ENCODE measurements at regions not wholly inside any gene's neighbourhood (a gene's known extent, or its start where the extent isn't known, plus 50 kb on each side); places are given as distances from the start of the nearest gene placed in this dataset.

- Histone ChIP-seq H3K79me1 (ENCODE audit: insufficient read depth, low read depth, low read length, poor library complexity, severe bottlenecking) (no peaks in the 10 kb centered on the region), H4K5ac (ENCODE audit: insufficient read length, low read depth, low read length) (no peak overlapping the region), H2BK15ac (ENCODE audit: low read depth, low read length) (no peak overlapping the region), H3K14ac (ENCODE audit: insufficient read depth, low read length) (no peak overlapping the region), H4K91ac (ENCODE audit: insufficient read length, low read depth, low read length) (no peak overlapping the region), H3K27ac (ENCODE audit: insufficient read length, low read depth, low read length) (no peak overlapping the region), H2BK5ac (ENCODE audit: insufficient read length, low read length) (no peak overlapping the region), H3K4me2 (ENCODE audit: insufficient read depth, insufficient read length, low read length) (no peak overlapping the region), H2BK120ac (ENCODE audit: low read depth, low read length, poor library complexity, severe bottlenecking) (no peak overlapping the region), H3T11ph (ENCODE audit: low read length) (no peak overlapping the region), H2BK12ac (ENCODE audit: insufficient read length, low read depth, low read length) (no peak overlapping the region), H3K23ac (ENCODE audit: insufficient read length, low read depth, low read length) (no peak overlapping the region), H3K27me3 (ENCODE audit: insufficient read depth, low read length) (no peaks in the 10 kb centered on the region), H3K23me2 (ENCODE audit: insufficient read length, low read depth, low read length, poor library complexity, severe bottlenecking) (no peaks in the 10 kb centered on the region), H3K9ac (ENCODE audit: extremely low read depth, insufficient read length, low read length) (no peak overlapping the region), H3K79me2 (ENCODE audit: insufficient read depth, low read length) (no peaks in the 10 kb centered on the region), H4K8ac (replicated peaks; ENCODE audit: insufficient read length, low read depth, low read length) (no peak overlapping the region), H3K4me1 (ENCODE audit: insufficient read depth, low read length) (no peaks in the 10 kb centered on the region), H2BK20ac (ENCODE audit: low read depth, low read length, poor library complexity, severe bottlenecking) (no peak overlapping the region), H3K4ac (ENCODE audit: low read depth, low read length) (no peak overlapping the region), H3K56ac (ENCODE audit: insufficient read length, low read depth, low read length) (no peak overlapping the region), H2AFZ (ENCODE audit: low read length) (no peak overlapping the region), H3K9me3 (ENCODE audit: control insufficient read depth, low read depth, low read length) (no peaks in the 10 kb centered on the region), H2AK5ac (ENCODE audit: insufficient read length, low read length) (no peak overlapping the region), H3K18ac (ENCODE audit: insufficient read length, low read depth, low read length) (no peak overlapping the region), H4K20me1 (ENCODE audit: control insufficient read depth, insufficient read depth, insufficient read length) (no peaks in the 10 kb centered on the region)
- H3K4me3 Mint-ChIP-seq = no peak overlapping the region
- WGBS (ENCODE audit: extremely low coverage, insufficient read length, low lambda C conversion rate) = no CpG with 5 or more reads among the region's 2 CpGs
- no peaks in the 10 kb centered on the region for H3K36me3 Mint-ChIP-seq (ENCODE audit: insufficient read depth in 1 of 3, low read depth in 3 of 3)
- H3K9me3 Mint-ChIP-seq = no peaks in the 10 kb centered on the region
- no peak for DNase-seq
- H3K27me3 Mint-ChIP-seq (ENCODE audit: low read depth) = no peaks in the 10 kb centered on the region
- no peaks in the 10 kb centered on the region for H3K4me1 Mint-ChIP-seq
- TF ChIP-seq, protein P1, sequence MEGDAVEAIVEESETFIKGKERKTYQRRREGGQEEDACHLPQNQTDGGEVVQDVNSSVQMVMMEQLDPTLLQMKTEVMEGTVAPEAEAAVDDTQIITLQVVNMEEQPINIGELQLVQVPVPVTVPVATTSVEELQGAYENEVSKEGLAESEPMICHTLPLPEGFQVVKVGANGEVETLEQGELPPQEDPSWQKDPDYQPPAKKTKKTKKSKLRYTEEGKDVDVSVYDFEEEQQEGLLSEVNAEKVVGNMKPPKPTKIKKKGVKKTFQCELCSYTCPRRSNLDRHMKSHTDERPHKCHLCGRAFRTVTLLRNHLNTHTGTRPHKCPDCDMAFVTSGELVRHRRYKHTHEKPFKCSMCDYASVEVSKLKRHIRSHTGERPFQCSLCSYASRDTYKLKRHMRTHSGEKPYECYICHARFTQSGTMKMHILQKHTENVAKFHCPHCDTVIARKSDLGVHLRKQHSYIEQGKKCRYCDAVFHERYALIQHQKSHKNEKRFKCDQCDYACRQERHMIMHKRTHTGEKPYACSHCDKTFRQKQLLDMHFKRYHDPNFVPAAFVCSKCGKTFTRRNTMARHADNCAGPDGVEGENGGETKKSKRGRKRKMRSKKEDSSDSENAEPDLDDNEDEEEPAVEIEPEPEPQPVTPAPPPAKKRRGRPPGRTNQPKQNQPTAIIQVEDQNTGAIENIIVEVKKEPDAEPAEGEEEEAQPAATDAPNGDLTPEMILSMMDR (conservative IDR thresholded peaks at IDR 0.05) = peak; percentile 63
- no peak overlapping the region for H3K27ac Mint-ChIP-seq
Measured at GRCh38 chr4:106809076-106809475, 227.0 kb downstream of the DKK2 start.

Measured in H9 (cell line).